NCI-H1694 treated with DMSO at 0.1 percent for 48 hours (cell line): ENCODE measurements at regions not wholly inside any gene's neighbourhood (a gene's known extent, or its start where the extent isn't known, plus 50 kb on each side); places are given as distances from the start of the nearest gene placed in this dataset.
"Not testable (repeated sequence)": the region's sequence is repeated elsewhere in the genome, so short reads cannot be mapped to it uniquely, and the experiment has no call there.

Experiments
- DNase-seq: peaks from one replicate; lab custom pipeline; 2025; lab: John Stamatoyannopoulos, UW

DNA sequence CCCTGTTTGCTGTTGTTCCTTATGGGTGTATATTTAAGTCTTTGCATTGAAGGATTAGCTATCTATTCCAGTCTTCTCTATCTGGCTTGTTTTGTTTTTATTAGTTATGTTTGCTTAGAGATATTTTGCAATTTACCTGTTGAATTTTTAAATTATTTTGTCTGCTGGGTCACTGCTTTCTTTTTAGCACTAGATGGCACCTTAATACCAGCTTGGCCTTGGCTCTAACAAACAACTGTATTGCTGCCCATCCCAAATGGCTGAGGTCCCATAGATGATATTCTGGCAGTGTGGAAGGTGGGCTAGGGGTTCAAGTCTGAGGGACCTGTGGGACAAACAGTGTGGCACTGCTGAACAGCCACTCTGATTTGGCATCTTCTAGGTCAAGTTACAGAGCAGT, 144.0 kb upstream of the FBXO33 start:
- no peak for DNase-seq

DNA sequence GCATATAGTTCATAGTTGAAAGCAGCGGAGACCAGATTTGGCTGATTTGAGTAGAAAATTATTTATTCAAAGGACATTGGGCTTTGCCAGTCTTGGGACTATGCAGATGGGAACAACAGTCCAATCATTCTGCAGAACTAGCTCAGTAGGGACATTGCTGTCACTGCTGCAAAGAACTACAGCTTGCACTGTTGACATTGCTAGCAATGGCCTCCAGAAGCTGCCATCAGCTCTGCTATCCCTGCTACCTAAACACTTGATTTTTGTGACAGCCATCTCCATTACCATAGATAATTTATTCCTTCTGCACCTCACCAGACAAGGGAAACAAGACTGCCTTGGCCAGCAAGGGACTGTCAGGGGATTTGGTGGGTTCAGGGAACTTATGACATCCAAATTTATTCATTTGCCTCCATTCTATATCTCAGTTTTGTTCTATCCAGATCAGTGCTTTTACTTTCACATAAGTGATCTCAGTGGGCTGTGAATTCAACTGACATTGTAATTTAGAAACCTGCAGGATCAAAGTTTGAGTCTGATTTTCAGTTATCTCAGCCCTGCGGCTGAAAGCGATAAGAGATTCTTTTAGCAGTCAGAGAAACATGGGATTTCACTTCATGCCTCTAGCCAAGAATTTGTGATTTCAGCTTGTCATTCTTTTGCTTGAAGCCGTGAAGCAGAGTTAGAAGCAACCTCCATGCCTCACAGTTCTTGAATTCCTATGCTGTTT, 136.7 kb upstream of the FBXO33 start:
- DNase-seq, result no peak

DNA sequence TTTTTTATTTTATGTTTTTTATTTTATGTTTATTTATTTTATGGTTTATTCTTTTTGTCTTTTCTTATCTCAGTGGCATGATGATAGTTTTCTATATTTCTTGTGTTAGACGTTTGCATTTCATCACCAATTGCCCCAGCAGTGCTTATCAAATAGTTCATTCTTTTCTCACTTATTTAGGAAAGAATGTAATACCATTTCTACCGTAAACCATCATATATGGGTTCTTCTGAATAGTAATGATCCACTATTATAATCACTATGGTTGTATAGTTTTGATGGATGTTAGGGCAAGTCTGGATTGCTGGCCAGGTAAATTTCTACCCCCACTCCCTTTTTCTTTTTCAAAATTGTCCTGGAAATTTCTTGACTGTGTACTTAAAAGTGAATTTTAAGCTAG, 134.6 kb upstream of the FBXO33 start:
- DNase-seq, result no peak

GRCh38 chr14:39563361-39563760, 131.1 kb upstream of the FBXO33 start:
- DNase-seq, result no peak

DNA sequence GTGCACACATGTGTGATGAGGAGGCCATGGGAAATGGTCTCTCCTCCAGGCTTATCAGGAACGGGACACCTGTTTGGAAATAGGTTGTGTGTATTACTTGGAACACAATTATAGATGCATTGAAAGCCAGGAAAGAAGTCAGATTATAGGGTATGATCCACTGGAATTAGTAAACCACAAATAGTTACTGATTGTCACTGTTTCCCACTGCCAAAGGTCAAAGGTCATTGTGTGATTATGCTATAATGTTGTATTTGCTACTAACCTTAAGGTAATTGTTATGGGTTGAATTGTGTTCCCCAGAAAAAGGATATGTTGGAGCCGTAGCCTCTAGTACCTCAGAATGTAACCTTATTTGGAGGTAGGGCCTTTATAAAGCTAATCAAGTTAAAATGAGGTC, 129.9 kb upstream of the FBXO33 start:
- no peak for DNase-seq

GRCh38 chr14:39558525-39558924, 126.3 kb upstream of the FBXO33 start:
- no peak for DNase-seq

DNA sequence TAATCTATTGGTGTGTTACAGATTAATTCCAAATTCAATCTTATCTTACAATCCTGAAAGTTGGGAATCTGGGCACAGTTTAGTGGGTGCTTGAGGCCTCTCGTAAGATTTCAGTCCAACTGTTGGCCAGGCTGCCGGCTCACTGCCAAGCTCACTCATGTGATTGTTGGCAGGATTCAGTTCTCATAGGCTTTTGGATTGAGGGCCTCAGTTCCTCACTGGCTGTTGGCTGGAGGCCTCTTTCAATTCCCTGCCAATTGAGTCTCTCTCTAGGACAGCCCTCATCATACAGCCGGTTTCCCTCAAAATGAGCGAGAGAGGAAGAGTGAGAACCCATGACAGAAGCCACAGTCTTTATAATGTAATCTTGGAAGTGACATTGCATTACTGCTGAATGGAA, 123.5 kb upstream of the FBXO33 start:
- no peak for DNase-seq

DNA sequence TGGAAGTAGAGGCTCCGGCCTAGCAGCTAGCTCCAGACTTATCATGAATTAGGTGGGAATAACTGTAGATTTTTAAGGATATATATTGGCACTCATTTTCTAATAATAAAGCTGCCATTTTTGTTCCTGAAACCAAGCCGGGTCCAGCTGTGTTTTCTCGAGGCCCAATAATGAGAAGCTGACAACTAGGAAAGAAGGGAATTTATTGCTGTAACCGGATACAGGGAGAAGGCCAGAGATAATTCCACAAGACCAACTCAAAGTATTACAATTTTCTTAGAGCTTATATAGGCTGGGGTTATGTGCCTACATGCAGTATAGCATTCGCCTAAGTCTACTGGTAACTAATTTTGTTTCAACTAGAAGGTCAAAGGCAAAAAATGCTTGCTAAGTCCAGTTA, 122.3 kb upstream of the FBXO33 start:
- DNase-seq, result no peak

DNA sequence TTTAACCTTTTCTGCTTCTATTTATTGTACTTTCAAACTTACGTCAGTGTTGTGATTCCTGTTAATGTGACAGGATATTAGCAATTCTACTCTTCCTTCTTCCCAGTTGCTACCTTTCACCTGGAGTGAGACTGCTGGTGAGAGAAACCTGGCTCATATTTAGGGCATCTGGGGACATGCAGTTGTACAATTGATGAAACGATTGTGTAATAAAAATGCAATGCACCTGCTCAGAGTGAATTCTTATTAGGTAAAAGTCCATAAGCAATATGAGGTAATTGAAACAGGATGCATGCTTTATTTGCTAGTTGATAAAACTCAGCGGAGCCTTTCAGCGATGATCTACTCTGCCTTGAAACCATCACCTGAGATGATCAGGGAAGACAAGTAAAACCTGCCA, 116.1 kb upstream of the FBXO33 start:
- no peak for DNase-seq

DNA sequence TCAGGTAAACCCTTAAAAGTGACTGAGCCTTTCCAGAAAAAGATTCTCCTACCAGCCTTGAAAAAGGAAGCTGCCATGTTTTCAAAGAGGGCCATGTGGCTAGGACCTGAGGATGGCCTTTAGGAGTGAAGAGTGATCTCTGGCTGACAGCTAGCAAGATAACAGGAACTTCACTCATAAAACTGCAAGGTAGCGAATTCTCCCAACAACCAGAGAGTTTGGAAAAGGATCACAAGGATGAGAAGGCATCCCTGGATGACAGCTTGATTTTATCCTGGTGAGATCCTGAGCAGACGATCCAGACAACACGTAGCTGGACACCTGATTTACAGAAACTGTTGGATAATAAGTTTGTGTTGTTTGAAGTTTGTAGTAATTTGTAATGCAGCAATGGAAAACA, 115.6 kb upstream of the FBXO33 start:
- DNase-seq, result no peak

DNA sequence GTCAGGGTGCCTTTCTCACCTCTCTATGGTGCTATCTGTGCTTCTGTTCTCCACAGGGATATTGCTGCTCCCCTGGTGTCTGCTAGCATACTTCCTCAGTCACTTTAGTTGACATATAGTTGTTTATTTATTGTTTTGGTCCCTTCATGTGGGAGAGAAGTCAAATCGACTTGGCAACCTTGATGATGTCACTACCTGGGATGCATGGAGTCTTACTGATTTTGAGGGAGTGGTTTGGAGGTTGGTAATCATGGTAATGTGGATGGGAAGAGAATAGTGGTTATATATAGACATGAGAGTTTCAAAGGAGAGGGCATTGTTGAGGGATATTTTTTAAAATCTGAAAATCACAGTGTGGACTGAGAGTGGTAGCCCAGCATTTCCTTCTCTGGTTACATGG, 73.6 kb upstream of the FBXO33 start:
- DNase-seq, result no peak

DNA sequence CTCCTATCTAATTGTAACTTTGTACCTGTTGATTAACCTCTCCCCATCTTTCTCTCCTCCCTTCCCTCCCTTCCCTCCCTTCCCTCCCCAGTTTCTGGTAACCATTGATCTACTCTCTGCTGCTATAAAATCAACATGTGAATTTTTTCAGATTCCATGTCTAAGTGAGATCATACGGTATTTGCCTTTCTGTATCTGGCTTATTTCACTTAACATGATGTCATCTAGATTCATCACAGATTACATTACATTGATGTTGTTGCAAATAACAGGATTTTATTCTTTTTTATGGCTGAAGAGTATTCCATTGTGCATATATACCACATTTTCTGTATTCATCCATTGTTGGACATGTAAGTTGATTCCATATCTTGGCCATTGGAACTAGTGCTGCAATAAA, 68.0 kb upstream of the FBXO33 start:
- DNase-seq, result no peak

DNA sequence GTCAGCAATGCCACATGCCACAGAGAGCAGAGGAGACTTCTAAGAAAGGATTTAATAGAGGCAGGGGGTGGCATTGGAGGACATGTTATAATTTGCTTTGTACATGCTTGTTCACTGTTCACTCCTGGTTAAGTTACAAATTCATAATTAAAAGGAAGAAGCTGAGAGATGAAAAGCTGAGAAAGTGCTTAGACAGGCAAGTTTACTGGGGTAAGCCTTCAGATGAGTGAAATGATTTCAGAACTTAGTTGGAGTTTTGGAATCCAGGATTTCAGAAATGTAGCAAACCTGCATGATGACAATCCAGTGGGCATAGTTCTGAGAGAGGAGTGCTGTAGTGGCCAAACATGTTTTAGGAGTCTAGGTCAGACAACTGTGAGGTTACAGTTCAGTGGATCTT, 67.3 kb upstream of the FBXO33 start:
- no peak for DNase-seq

- not testable (repeated sequence) for DNase-seq
Observed at GRCh38 chr14:39497677-39498076, 65.4 kb upstream of the FBXO33 start.

- DNase-seq, result no peak
Observed at GRCh38 chr14:39492267-39492666, 60.0 kb upstream of the FBXO33 start.

DNA sequence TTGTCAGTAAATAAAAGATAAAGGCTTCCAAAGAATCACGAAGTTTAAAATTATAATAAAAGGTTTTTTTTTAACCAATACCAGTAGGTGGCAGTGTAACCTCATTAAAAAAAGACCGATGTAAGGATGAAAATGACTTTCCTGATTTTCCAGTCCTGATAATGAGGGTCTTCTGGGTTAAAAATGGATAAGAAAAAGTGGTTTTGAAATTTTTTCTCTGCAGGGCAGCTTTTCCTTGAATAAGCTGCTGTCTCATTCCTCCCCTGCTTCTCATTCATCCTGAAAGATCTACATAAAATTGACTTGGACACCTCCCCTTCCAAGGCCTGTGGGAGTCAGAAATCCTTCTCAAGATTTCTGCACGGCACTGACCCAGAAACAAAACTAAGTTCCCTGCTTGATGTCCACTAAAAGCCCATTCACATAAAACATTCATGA, 58.9 kb upstream of the FBXO33 start:
- DNase-seq, result peak; percentile 58

- no peak for DNase-seq
Observed at GRCh38 chr14:39488600-39488999, 56.4 kb upstream of the FBXO33 start.

- DNase-seq, result no peak
Observed at GRCh38 chr14:39483682-39484081, 51.4 kb upstream of the FBXO33 start.
